WERI-Rb-1 (cell line): ENCODE measurements at regions not wholly inside any gene's neighbourhood (a gene's known extent, or its start where the extent isn't known, plus 50 kb on each side); places are given as distances from the start of the nearest gene placed in this dataset.

Source experiments
- DNase-seq: peaks from one replicate; pipeline ENCODE4 v3.0.0-alpha.2; 2020
- H3K27ac ChIP-seq: fragments of 250-450 bp; sonication (Bioruptor Pico); 2 replicates; pipeline ENCODE4 v1.5.1; 2020; ENCODE audit warnings: mild to moderate bottlenecking, moderate library complexity
- H3K27me3 ChIP-seq: fragments of 250-450 bp; sonication (Bioruptor Pico); 2 replicates; pipeline ENCODE4 v1.5.1; 2021; ENCODE audit warnings: mild to moderate bottlenecking, low read depth, moderate library complexity; ENCODE audit not compliant: insufficient read depth, severe bottlenecking
- H3K36me3 ChIP-seq: fragments of 250-450 bp; sonication (Bioruptor Pico); 2 replicates; pipeline ENCODE4 v1.5.1; 2020; ENCODE audit warnings: mild to moderate bottlenecking, moderate library complexity
- H3K4me3 ChIP-seq: 2 replicates; pipeline ENCODE4 v1.5.1; 2011; ENCODE audit warnings: low read depth, mild to moderate bottlenecking, control low read depth, low read length
- H3K9me3 ChIP-seq: fragments of 250-450 bp; sonication (Bioruptor Pico); 2 replicates; pipeline ENCODE4 v1.5.1; 2021; ENCODE audit warnings: mild to moderate bottlenecking, moderate library complexity; ENCODE audit not compliant: severe bottlenecking
- TF ChIP-seq, protein P1 (sequence below): IDR thresholded peaks from 2 replicates; pipeline ENCODE4 v1.5.1; 2011; ENCODE audit warnings: low read depth, mild to moderate bottlenecking, control low read depth, inconsistent platforms, low read length

GRCh38 chr7:49297958-49298357, 373.6 kb downstream of the CDC14C start:
- TF ChIP-seq, protein P1, sequence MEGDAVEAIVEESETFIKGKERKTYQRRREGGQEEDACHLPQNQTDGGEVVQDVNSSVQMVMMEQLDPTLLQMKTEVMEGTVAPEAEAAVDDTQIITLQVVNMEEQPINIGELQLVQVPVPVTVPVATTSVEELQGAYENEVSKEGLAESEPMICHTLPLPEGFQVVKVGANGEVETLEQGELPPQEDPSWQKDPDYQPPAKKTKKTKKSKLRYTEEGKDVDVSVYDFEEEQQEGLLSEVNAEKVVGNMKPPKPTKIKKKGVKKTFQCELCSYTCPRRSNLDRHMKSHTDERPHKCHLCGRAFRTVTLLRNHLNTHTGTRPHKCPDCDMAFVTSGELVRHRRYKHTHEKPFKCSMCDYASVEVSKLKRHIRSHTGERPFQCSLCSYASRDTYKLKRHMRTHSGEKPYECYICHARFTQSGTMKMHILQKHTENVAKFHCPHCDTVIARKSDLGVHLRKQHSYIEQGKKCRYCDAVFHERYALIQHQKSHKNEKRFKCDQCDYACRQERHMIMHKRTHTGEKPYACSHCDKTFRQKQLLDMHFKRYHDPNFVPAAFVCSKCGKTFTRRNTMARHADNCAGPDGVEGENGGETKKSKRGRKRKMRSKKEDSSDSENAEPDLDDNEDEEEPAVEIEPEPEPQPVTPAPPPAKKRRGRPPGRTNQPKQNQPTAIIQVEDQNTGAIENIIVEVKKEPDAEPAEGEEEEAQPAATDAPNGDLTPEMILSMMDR: no peak
- H3K36me3 ChIP-seq: no peaks in the 10 kb centered on the region
- H3K27me3 ChIP-seq: no peaks in the 10 kb centered on the region
- DNase-seq: no peak
- H3K27ac ChIP-seq: no peak overlapping the region
- H3K4me3 ChIP-seq: no peak overlapping the region
- no peaks in the 10 kb centered on the region for H3K9me3 ChIP-seq

DNA sequence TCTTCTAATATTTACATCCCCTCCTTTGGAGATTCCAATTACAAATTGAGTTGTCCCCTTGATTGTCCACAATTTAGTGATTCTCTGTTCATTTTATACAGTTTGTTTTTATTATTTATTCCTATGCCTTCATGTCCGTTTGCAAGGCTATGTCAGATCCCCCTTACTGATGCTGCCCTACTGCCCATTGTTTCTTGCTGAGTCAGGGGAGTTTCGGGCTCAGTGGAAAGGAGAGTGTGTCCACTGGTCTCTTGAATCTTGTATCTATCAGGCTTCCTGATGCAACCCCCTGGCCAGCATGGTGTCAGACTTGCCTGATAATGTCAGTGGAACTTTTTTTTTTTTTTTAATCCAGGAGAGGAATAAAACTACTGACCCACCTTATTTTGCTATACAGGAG, 384.4 kb downstream of the CDC14C start:
- Histone ChIP-seq H3K27me3 (no peaks in the 10 kb centered on the region), H3K36me3 (no peaks in the 10 kb centered on the region), H3K9me3 (no peaks in the 10 kb centered on the region), H3K4me3 (no peak overlapping the region), H3K27ac (no peak overlapping the region)
- TF ChIP-seq, protein P1: no peak
- no peak for DNase-seq

DNA sequence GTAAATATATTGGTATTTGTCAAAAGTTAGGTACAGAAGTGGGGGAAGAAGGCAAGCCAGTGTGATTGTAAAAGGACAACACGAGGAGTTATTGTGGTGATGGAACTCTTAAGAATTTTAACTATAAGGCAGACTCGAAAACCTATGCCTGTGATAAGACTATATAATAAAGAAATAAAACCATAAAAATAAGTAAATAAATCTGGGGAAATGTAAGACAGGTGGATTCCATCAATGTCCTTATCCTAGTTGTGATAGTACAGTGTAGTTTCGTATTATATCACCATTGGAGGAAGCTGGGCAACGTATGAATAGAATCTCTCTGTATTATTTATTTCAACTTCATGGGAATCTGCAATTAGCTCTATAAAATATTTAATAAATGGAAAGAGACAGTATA, 395.7 kb downstream of the CDC14C start:
- TF ChIP-seq, protein P1: no peak
- no peak overlapping the region for H3K4me3 ChIP-seq

GRCh38 chr7:49321843-49322242, 397.5 kb downstream of the CDC14C start:
- Histone ChIP-seq H3K27ac (no peak overlapping the region), H3K27me3 (no peaks in the 10 kb centered on the region), H3K4me3 (no peak overlapping the region), H3K9me3 (no peaks in the 10 kb centered on the region), H3K36me3 (no peaks in the 10 kb centered on the region)
- TF ChIP-seq, protein P1: no peak
- no peak for DNase-seq

More for the DNA sequence above, 395.7 kb downstream of the CDC14C start:
- Histone ChIP-seq H3K9me3 (no peaks in the 10 kb centered on the region), H3K36me3 (no peaks in the 10 kb centered on the region), H3K27ac (no peak overlapping the region), H3K27me3 (no peaks in the 10 kb centered on the region)
- no peak for DNase-seq

GRCh38 chr7:49322476-49322875, 398.1 kb downstream of the CDC14C start:
- no peaks in the 10 kb centered on the region for H3K9me3 ChIP-seq
- DNase-seq: no peak
- H3K36me3 ChIP-seq: no peaks in the 10 kb centered on the region
- TF ChIP-seq, protein P1: no peak
- H3K27me3 ChIP-seq: no peaks in the 10 kb centered on the region
- H3K27ac ChIP-seq: no peak overlapping the region
- no peak overlapping the region for H3K4me3 ChIP-seq

DNA sequence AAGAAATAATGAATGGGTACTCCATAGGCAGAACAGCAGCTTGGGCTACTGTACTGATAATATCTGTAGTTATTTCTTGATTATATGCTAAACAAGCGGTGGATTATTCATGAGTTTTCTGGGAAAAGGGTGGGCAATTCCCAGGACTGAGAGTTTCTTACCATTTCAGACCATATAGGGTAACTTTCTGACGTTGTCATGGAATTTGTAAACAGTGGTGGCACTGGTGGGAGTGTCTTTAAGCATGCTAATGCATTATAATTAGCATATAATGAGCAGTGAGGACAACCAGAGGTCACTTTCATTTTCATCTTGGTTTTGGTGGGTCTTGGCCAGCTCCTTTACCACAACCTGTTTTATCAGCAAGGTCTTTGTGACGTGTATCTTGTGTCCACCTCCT, 399.7 kb downstream of the CDC14C start:
- no peak for DNase-seq
- H3K27ac ChIP-seq: no peak overlapping the region
- H3K36me3 ChIP-seq: no peaks in the 10 kb centered on the region
- no peak overlapping the region for H3K4me3 ChIP-seq
- TF ChIP-seq, protein P1: no peak
- H3K9me3 ChIP-seq: no peaks in the 10 kb centered on the region
- no peaks in the 10 kb centered on the region for H3K27me3 ChIP-seq
